Activated CD8-positive, alpha-beta T cell treated with anti-CD3 and anti-CD28 coated beads for 36 hours (primary cell): ENCODE measurements at regions not wholly inside any gene's neighbourhood (a gene's known extent, or its start where the extent isn't known, plus 50 kb on each side); places are given as distances from the start of the nearest gene placed in this dataset.

Source experiments
- ATAC-seq: fragments of 200-7000 bp; cut with Tn5 transposase; one replicate; pipeline ENCODE4 v1.10.0; 2021; ENCODE audit warnings: mild to moderate bottlenecking, moderate library complexity
- CTCF ChIA-PET: fragments of 350-600 bp; sonication (Branson Sonifier 250); formaldehyde crosslinking; loops from one replicate; lab custom pipeline; 2021; ENCODE audit warnings: antibody characterized with exemption; lab: Charles Lee
- POLR2A ChIA-PET: fragments of 350-600 bp; sonication (Branson Sonifier 250); formaldehyde crosslinking; loops from one replicate; lab custom pipeline; 2021; ENCODE audit warnings: antibody characterized with exemption; lab: Charles Lee
- DNase-seq: peaks from one replicate; pipeline ENCODE4 v3.0.0-alpha.2; 2020
- H3K27ac Mint-ChIP-seq: one replicate; pipeline ENCODE4 v1.8.0; 2021; ENCODE audit warnings: mild to moderate bottlenecking, mixed read lengths
- H3K27me3 Mint-ChIP-seq: one replicate; pipeline ENCODE4 v1.8.0; 2021; ENCODE audit warnings: mixed read lengths
- H3K36me3 Mint-ChIP-seq: one replicate; pipeline ENCODE4 v1.8.0; 2021; ENCODE audit warnings: low read depth, mixed read lengths
- H3K4me1 Mint-ChIP-seq: one replicate; pipeline ENCODE4 v1.8.0; 2021; ENCODE audit warnings: low read depth, mixed read lengths
- H3K4me3 Mint-ChIP-seq: one replicate; pipeline ENCODE4 v1.8.0; 2021; ENCODE audit warnings: mild to moderate bottlenecking, moderate library complexity, mixed read lengths
- H3K9me3 Mint-ChIP-seq: one replicate; pipeline ENCODE4 v1.8.0; 2021; ENCODE audit warnings: mixed read lengths
- intact Hi-C: fragments of 100-400 bp; cut with micrococcal nuclease; formaldehyde crosslinking; loops from one replicate; pipeline ENCODE4 v1.10.0; 2022
- TF ChIP-seq, protein P1 (sequence below): fragments of 200-600 bp; IDR thresholded peaks from one replicate; pipeline ENCODE4 v1.8.0; 2022; ENCODE audit warnings: antibody characterized with exemption, mild to moderate bottlenecking

DNA sequence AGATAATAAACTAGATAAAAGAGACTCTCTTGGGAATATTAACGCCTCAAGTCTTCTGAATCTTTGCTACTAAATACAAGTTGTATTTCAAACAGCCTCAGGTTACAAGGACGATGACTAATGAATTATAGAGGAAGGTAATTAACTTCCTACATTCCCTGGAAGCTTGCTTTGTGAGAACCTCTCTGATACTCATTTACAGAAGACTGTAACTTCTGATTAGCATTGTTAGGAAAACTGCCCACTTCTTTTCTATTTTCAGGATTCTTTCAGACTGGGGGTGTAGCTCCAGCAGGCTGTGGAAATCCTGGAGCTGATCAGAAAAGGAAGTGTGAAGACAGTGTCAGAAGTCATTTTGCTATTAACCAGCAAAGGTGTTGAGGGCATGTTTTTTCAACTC, 316.7 kb upstream of the NPSR1 start:
- H3K27me3 Mint-ChIP-seq, result no peaks in the 10 kb centered on the region
- ATAC-seq, result no peak
- no peak for DNase-seq
- CTCF ChIA-PET, result interaction anchor here (1.1 kb wide), 1 partner anchor 21 kb away, joined by 5 read pairs; no protein-coding TSS in a partner anchor
- POLR2A ChIA-PET, result no interaction called here
- no peaks in the 10 kb centered on the region for H3K36me3 Mint-ChIP-seq
- intact Hi-C loops, result no loop called here
- H3K4me3 Mint-ChIP-seq, result no peak overlapping the region
- no peaks in the 10 kb centered on the region for H3K4me1 Mint-ChIP-seq
- peaks cover 7% of the 10 kb centered on the region for H3K9me3 Mint-ChIP-seq
- no peak overlapping the region for H3K27ac Mint-ChIP-seq
- TF ChIP-seq, protein P1, sequence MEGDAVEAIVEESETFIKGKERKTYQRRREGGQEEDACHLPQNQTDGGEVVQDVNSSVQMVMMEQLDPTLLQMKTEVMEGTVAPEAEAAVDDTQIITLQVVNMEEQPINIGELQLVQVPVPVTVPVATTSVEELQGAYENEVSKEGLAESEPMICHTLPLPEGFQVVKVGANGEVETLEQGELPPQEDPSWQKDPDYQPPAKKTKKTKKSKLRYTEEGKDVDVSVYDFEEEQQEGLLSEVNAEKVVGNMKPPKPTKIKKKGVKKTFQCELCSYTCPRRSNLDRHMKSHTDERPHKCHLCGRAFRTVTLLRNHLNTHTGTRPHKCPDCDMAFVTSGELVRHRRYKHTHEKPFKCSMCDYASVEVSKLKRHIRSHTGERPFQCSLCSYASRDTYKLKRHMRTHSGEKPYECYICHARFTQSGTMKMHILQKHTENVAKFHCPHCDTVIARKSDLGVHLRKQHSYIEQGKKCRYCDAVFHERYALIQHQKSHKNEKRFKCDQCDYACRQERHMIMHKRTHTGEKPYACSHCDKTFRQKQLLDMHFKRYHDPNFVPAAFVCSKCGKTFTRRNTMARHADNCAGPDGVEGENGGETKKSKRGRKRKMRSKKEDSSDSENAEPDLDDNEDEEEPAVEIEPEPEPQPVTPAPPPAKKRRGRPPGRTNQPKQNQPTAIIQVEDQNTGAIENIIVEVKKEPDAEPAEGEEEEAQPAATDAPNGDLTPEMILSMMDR, result no peak

DNA sequence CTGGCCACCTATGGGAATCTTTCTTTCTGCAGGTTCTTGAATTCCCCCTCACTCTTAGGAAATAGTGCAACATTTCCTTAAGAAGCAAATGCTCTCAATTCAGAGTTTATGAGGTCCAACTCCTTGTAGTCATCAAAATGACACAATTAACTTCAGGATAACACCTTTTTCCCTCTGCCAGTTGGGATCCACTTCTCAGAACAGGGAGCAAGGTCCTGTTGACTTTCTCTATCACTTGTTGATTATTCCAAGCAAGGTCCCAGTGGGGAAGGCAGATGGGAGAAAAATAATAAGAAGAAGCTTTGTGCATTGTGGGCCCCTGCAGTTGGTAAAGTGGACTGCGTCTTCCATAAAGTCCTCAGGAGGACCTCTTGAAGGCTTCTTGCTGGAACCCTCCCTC, 315.6 kb upstream of the NPSR1 start:
- POLR2A ChIA-PET, result no interaction called here
- no peak overlapping the region for H3K27ac Mint-ChIP-seq
- CTCF ChIA-PET, result interaction anchor here (1.1 kb wide), 1 partner anchor 22 kb away, joined by 5 read pairs; no protein-coding TSS in a partner anchor
- H3K36me3 Mint-ChIP-seq, result no peaks in the 10 kb centered on the region
- H3K4me1 Mint-ChIP-seq, result no peaks in the 10 kb centered on the region
- intact Hi-C loops, result no loop called here
- DNase-seq (no peak), ATAC-seq (no peak)
- peaks cover 5% of the 10 kb centered on the region for H3K9me3 Mint-ChIP-seq
- no peaks in the 10 kb centered on the region for H3K27me3 Mint-ChIP-seq
- TF ChIP-seq, protein P1, result no peak
- no peak overlapping the region for H3K4me3 Mint-ChIP-seq

DNA sequence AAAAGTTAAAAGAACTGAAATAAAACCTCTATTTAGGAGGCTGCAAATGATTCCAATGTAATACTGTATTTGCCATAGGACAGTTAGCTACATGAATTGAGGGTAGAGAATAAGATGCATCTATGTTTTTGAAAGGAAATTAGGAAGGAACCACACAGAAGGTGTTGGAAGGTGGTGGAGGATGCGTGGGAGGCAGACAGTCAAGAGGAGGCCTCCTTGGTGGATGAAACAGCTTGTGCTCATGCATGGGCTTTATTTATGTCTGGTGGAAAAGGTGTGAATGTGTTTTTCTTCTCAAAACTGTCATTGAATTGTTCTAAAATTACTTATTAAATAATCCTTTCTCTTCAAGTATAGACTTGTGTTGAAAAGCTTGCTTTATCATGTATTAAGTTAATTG, 314.4 kb upstream of the NPSR1 start:
- Mint-ChIP-seq H3K4me3 (no peak overlapping the region), H3K27me3 (no peaks in the 10 kb centered on the region), H3K36me3 (no peaks in the 10 kb centered on the region), H3K4me1 (no peaks in the 10 kb centered on the region), H3K9me3 (no peaks in the 10 kb centered on the region), H3K27ac (no peak overlapping the region)
- DNase-seq (no peak), ATAC-seq (no peak)
- ChIA-PET POLR2A (no interaction called here), CTCF (interaction anchor here (1.3 kb wide), 1 partner anchor 23 kb away, joined by 4 read pairs; no protein-coding TSS in a partner anchor)
- intact Hi-C loops, result no loop called here
- TF ChIP-seq, protein P1, result no peak

DNA sequence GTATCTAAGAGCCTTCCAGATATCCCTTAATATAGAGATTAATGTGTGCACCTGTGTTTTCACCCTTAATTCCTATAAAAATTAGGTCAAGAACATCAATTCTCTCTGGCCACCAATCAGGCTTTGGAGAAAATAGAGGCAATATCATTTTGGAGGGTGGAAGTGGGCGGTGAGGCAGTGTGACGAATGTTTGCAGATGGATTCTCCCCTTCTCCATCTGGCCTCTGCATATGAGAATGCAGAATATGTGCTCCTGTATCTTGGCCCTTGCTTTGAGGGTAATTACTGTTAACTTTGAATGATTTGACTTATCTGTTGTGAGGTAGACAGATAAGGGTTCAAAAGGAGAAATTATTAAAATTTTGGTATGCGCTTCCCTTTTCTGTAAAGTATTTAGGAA, 304.0 kb upstream of the NPSR1 start:
- ChIA-PET POLR2A (no interaction called here), CTCF (no interaction called here)
- Mint-ChIP-seq H3K27me3 (no peaks in the 10 kb centered on the region), H3K9me3 (no peaks in the 10 kb centered on the region), H3K4me1 (no peaks in the 10 kb centered on the region), H3K27ac (no peak overlapping the region), H3K36me3 (no peaks in the 10 kb centered on the region), H3K4me3 (no peak overlapping the region)
- ATAC-seq, result no peak
- TF ChIP-seq, protein P1, result no peak
- intact Hi-C loops, result no loop called here
- no peak for DNase-seq

DNA sequence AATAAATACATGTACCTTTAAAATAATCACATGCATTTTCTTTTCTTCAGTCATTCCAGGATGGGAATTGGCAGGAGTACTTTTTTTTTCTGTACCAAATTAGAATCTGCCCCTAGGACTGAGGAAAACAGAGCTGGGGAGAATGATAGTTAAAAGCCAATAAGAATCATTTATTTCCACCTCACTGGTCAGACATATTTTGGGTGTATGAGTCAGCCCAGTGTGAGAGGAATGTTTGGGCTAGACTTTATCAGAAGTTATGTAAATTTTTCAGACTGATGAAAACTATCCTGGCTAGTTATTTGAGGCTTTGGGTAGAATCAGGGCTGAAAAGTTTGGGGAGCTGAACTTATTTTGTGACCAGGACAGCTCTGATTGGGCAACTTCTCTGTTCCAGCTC, 303.1 kb upstream of the NPSR1 start:
- TF ChIP-seq, protein P1, result no peak
- DNase-seq (no peak), ATAC-seq (no peak)
- intact Hi-C loops, result no loop called here
- ChIA-PET CTCF (no interaction called here), POLR2A (no interaction called here)
- H3K4me3 Mint-ChIP-seq, result no peak overlapping the region
- no peaks in the 10 kb centered on the region for H3K4me1 Mint-ChIP-seq
- no peak overlapping the region for H3K27ac Mint-ChIP-seq
- H3K36me3 Mint-ChIP-seq, result no peaks in the 10 kb centered on the region
- no peaks in the 10 kb centered on the region for H3K27me3 Mint-ChIP-seq
- no peaks in the 10 kb centered on the region for H3K9me3 Mint-ChIP-seq
